ENCODE measurements at regions not wholly inside any gene's neighbourhood (a gene's known extent, or its start where the extent isn't known, plus 50 kb on each side); places are given as distances from the start of the nearest gene placed in this dataset.

DNA sequence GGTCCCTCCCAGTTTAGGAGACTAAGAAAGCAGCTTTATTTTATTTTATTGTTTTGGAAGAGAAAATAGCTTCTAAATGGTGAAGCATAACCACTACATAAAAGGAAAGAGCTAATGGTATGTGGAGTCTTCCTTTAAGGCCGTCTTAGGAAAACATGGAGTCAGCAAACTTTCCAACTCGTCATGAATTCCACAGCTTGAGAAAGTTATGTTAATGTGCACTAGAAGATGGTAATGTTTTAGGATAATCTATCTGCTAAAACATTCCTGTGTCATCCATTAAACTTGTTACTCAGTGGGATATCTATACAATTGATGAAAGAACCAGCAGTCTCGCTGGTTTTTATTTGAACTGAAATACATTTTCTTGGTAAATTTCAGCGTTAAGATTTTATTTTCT is 448.4 kb upstream of the SEL1L start:
- no peaks in the 10 kb centered on the region for H3K36me3 ChIP-seq
- no peak overlapping the region for H3K4me3 ChIP-seq
- intact Hi-C loops (cut with DNase I) = no loop called here
- H3K9me3 ChIP-seq = no peaks in the 10 kb centered on the region
- no peaks in the 10 kb centered on the region for H3K27me3 ChIP-seq
- no peak for DNase-seq
- TF ChIP-seq POLR2AphosphoS5 (IDR thresholded peaks at IDR 0.05) = no peak
- 80 to 84% methylated on average over 4 of the region's 4 CpGs for WGBS, 2 donors
- no peak overlapping the region for H3K27ac ChIP-seq
- no peaks in the 10 kb centered on the region for H3K4me1 ChIP-seq

DNA sequence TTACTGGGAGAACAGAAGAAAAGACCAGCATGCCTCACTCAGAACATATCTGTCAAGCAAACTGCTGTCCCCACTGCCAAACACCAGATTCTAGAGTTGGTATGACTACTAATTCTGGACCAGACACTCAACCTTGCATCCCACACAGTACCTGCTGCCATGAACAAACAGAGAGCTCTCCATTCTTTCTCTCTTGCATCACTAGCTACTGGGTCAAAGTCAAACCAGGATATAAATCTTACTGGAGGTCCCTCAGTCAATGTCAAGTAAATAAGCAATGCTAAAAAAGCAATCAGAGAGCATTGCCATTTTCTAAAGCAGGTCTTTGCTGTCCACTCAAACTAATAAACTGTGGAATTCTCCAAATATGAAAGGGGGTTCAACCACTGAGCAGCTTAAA is 452.4 kb upstream of the SEL1L start:
- intact Hi-C loops (cut with DNase I) = no loop called here
- no peak for DNase-seq
- no peaks in the 10 kb centered on the region for H3K27me3 ChIP-seq
- no peaks in the 10 kb centered on the region for H3K4me1 ChIP-seq
- H3K36me3 ChIP-seq = no peaks in the 10 kb centered on the region
- H3K9me3 ChIP-seq = no peaks in the 10 kb centered on the region
- H3K4me3 ChIP-seq = no peak overlapping the region
- H3K27ac ChIP-seq = no peak overlapping the region
- no peak for TF ChIP-seq POLR2AphosphoS5 (IDR thresholded peaks at IDR 0.05)
- no peak for TF ChIP-seq POLR2A (IDR thresholded peaks at IDR 0.05)
- TF ChIP-seq, protein P1, sequence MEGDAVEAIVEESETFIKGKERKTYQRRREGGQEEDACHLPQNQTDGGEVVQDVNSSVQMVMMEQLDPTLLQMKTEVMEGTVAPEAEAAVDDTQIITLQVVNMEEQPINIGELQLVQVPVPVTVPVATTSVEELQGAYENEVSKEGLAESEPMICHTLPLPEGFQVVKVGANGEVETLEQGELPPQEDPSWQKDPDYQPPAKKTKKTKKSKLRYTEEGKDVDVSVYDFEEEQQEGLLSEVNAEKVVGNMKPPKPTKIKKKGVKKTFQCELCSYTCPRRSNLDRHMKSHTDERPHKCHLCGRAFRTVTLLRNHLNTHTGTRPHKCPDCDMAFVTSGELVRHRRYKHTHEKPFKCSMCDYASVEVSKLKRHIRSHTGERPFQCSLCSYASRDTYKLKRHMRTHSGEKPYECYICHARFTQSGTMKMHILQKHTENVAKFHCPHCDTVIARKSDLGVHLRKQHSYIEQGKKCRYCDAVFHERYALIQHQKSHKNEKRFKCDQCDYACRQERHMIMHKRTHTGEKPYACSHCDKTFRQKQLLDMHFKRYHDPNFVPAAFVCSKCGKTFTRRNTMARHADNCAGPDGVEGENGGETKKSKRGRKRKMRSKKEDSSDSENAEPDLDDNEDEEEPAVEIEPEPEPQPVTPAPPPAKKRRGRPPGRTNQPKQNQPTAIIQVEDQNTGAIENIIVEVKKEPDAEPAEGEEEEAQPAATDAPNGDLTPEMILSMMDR (IDR thresholded peaks at IDR 0.05) = no peak
- no peak for TF ChIP-seq EP300 (IDR thresholded peaks at IDR 0.05)

DNA sequence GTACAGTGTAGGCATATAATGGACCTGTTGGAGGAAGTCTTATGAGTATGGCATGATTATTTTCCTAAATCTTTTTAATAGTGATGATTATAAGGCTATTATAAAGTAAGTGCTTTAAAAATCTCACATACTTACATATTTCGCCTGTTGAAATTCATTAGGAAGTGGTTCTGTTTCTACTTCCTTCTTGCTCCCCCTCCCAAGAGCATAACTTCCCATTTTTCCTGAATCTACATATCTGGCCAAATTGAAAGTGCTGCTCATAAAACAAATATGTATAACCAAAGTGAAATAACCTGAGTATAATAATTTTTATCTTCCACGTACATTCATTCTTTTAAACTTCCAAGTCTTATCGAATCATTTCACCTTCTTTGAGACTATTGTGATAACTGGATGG is 455.6 kb upstream of the SEL1L start:
- no peak for TF ChIP-seq POLR2AphosphoS5 (IDR thresholded peaks at IDR 0.05)
- TF ChIP-seq, protein P1 (IDR thresholded peaks at IDR 0.05) = no peak
- no peak for TF ChIP-seq EP300 (IDR thresholded peaks at IDR 0.05)
- TF ChIP-seq POLR2A (IDR thresholded peaks at IDR 0.05) = no peak
- no peak for DNase-seq
- Histone ChIP-seq H3K27ac (no peak overlapping the region), H3K4me3 (no peak overlapping the region), H3K9me3 (no peaks in the 10 kb centered on the region), H3K27me3 (no peaks in the 10 kb centered on the region), H3K4me1 (no peaks in the 10 kb centered on the region), H3K36me3 (no peaks in the 10 kb centered on the region)
- WGBS, 2 donors = 64 to 71% methylated on average over 3 of the region's 3 CpGs
- intact Hi-C loops (cut with DNase I) = no loop called here

DNA sequence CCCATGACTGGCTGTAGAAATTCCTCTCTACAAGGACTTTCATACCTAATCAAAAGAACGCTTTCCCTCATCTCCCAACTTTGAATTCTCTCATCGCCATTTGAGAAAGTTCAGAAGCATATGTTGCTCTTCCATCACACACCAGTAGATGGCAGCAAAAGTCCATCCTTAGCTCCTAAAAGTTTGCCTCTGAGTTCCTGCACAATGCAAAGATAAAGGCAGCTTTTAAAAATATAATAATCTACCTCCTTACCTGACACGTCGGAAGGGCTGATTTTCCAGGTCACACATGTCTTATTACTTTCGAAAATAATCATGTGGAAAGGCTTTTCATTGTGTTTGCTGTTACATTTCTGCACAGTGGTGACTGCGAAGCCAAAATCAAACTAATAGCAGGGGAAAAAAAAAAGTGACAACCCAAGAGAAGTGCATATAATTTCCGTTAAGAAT is 456.7 kb upstream of the SEL1L start:
- H3K36me3 ChIP-seq = no peaks in the 10 kb centered on the region
- no peak overlapping the region for H3K4me3 ChIP-seq
- intact Hi-C loops (cut with DNase I) = no loop called here
- no peaks in the 10 kb centered on the region for H3K9me3 ChIP-seq
- H3K27ac ChIP-seq = no peak overlapping the region
- no peaks in the 10 kb centered on the region for H3K4me1 ChIP-seq
- 19 to 28% methylated on average over 7 of the region's 7 CpGs for WGBS, 2 donors
- DNase-seq = no peak
- H3K27me3 ChIP-seq = no peaks in the 10 kb centered on the region
- TF ChIP-seq EP300 (IDR thresholded peaks at IDR 0.05) (no peak), POLR2AphosphoS5 (IDR thresholded peaks at IDR 0.05) (no peak), POLR2A (IDR thresholded peaks at IDR 0.05) (no peak)
- TF ChIP-seq, protein P1 (IDR thresholded peaks at IDR 0.05) = peak; percentile 45 to 84 (median 78)

DNA sequence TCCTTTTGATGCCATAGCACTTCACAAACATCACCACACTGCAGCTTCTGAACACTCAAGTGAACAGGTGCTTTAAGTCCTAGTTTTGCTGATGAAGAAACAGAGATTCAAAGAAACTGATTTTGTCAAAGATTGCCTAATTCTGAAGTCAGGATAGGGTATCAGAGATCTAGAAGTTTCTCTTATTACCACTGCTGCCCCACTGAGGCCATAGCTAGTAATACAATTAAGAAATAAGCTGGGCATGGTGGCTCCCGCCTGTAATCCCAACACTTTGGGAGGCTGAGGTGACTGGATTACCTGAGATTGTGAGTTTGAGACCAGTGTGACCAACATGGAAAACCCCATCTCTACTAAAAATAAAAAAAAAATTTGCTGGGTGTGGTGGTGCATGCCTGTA is 458.3 kb upstream of the SEL1L start:
- Histone ChIP-seq H3K27ac (no peak overlapping the region), H3K36me3 (no peaks in the 10 kb centered on the region), H3K4me3 (no peak overlapping the region), H3K9me3 (no peaks in the 10 kb centered on the region), H3K27me3 (no peaks in the 10 kb centered on the region), H3K4me1 (no peaks in the 10 kb centered on the region)
- WGBS, 2 donors = 27 to 82% methylated on average over 1 of the region's 1 CpG
- intact Hi-C loops (cut with DNase I) = no loop called here
- DNase-seq = no peak
- no peak for TF ChIP-seq POLR2AphosphoS5 (IDR thresholded peaks at IDR 0.05)
- TF ChIP-seq, protein P1 (IDR thresholded peaks at IDR 0.05) = no peak
- TF ChIP-seq POLR2A (IDR thresholded peaks at IDR 0.05) = no peak
- TF ChIP-seq EP300 (IDR thresholded peaks at IDR 0.05) = no peak

All from sigmoid colon (tissue), 6 donors.